ENCODE measurements at regions not wholly inside any gene's neighbourhood (a gene's known extent, or its start where the extent isn't known, plus 50 kb on each side); places are given as distances from the start of the nearest gene placed in this dataset.

- no peak for DNase-seq (ENCODE audit: low read depth in 2 of 2)
These were observed 548.5 kb downstream of the SLITRK1 start for GRCh38 chr13:83333614-83334388.

- no peak for DNase-seq (ENCODE audit: low read depth in 2 of 2)
These were observed 549.5 kb downstream of the SLITRK1 start for GRCh38 chr13:83332751-83333150.

DNA sequence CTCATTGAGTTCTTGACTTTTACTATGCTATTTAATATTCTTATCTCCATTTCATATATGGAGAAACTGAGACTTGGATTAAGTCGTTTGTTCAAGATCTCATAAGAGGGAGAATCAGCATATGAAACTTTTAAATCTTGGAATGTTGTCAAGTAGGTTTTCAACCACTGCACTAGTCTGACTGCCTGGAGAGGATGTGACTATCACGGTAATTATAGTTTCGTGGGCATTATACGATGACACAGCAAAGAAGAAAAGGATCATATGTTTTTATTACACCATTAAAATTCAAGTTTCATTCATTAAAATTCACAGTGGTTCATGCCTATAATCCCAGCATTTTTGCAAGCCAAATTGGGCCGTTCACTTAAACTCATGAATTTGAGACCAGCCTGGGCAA is 555.2 kb downstream of the SLITRK1 start:
- DNase-seq (ENCODE audit: low read depth in 2 of 2): no peak

- DNase-seq (ENCODE audit: low read depth in 2 of 2): no peak
These were observed 557.0 kb downstream of the SLITRK1 start for GRCh38 chr13:83325125-83325853.

- no peak for DNase-seq (ENCODE audit: low read depth in 2 of 2)
These were observed 570.2 kb downstream of the SLITRK1 start for GRCh38 chr13:83311886-83312577.

- DNase-seq (ENCODE audit: low read depth in 2 of 2): no peak
These were observed 583.7 kb downstream of the SLITRK1 start for GRCh38 chr13:83298617-83299016.

DNA sequence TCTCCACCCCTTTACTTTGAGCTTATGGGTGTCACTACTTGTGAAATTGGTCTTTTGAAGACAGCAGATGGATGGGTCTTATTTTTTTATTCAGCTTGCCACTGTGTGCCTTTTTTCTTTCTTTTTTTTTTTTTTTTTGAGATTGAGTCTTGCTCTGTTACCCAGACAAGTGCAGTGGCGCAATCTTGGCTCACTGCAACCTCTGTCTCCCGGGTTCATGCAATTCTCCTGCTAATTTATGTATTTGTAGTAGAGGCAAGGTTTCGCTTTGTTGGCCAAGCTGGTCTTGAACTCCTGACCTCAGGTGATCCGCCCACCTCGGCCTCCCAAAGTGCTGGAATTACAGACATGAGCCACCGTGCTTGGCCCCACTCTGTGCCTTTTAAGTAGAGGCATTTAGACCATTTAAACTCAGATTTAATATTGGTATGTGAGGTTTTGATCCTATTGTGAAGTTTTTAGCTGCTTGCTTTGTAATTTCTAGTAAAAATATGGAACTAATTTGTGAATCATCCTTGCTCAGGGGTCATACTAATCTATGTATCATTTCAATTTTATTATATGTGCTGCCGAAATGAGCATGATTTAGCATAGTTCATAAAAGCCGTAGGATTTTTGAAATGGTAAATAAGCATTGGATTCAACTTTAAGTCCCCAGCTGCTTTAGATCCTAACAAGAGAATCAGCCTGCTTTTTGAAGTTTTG is 584.5 kb downstream of the SLITRK1 start:
- DNase-seq (ENCODE audit: low read depth in 2 of 2): no peak

DNA sequence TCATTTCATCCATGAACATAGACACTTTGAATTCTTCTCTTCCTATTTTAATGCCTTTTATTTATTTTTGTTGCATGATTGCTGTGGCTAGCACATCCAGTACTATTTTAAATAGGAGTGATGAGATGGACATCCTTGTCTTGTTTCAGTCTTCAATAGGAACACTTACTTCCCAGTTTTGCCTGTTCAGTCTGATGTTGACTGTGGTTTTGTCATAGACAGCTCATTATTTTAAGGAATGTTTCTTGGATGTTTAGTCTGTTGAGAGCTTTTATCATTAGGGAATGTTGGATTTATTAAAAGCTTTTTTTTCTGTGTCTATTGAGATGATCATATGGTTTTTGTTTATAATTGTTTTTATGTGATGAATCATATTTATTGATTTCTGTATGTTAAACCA is 586.6 kb downstream of the SLITRK1 start:
- no peak for DNase-seq (ENCODE audit: low read depth in 2 of 2)

GRCh38 chr13:83286737-83287136 is 595.5 kb downstream of the SLITRK1 start:
- no peak for DNase-seq (ENCODE audit: low read depth in 2 of 2)

GRCh38 chr13:83281654-83282053 is 600.6 kb downstream of the SLITRK1 start:
- DNase-seq (ENCODE audit: low read depth in 2 of 2): no peak

DNA sequence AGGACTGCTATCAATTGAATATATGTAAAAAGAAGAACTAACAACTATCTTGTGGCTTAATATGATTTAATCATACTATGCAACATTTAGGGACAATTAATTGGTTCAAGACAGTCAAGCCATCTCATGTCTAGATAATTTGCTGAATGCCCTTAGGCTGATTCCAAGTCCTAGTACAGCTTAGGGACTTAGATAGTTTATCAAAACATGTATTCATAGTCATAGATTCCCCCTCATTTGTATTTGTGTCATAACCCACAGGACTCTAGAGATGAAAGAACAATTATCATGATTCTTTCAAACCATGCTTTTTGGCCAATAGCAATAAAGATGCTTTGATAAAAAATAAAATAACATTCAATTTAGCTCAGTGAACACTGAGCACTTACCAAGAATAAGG is 607.6 kb downstream of the SLITRK1 start:
- DNase-seq (ENCODE audit: low read depth in 2 of 2): no peak

DNA sequence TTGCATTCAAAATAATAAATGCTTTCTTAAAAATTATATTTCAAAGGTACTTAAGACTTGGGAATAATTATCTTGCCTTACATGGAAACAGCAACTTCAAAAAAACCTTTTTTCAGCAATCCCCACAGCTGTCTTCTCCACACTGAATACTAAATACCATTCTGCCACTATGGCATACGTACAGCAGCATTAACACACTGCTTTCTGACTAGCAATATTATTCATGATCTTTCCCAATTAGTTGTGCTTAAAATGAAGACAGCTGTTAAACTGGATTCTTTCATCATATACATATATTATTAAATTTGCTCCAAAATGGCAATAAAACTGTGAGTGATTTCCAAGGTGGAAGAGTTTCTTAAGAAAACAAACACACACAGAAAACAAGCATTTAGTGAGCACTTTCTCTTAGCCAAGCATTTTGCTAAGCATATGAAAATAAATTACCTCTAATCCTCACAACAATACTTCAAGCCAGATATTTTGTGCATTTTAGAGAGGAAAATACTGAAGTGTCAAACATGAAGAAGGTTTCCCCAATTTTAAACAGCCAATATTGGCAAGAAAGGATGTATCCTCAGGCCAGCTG is 609.5 kb downstream of the SLITRK1 start:
- DNase-seq (ENCODE audit: low read depth in 2 of 2): no peak

DNA sequence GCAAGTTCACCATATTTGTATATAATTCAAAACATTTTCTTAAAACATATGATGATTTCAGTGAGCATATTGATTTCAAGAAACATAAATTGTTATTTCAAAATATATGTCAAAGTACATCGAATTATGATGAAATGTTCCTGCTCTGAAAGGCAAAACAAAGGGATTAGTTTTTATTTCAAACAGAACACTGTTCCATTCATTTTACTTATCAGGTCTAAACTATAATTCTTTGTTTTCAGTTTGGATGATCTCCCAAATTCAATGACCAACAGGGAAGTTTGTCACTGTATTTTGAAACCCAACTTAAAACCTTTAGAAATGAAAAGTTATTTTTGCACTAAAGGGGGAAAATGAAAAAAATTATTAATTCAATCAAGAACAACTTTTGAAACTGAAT is 610.2 kb downstream of the SLITRK1 start:
- no peak for DNase-seq (ENCODE audit: low read depth in 2 of 2)

- no peak for DNase-seq (ENCODE audit: low read depth in 2 of 2)
These were observed 617.0 kb downstream of the SLITRK1 start for GRCh38 chr13:83265279-83265678.

- DNase-seq (ENCODE audit: low read depth in 2 of 2): no peak
These were observed 633.5 kb downstream of the SLITRK1 start for GRCh38 chr13:83248751-83249150.

DNA sequence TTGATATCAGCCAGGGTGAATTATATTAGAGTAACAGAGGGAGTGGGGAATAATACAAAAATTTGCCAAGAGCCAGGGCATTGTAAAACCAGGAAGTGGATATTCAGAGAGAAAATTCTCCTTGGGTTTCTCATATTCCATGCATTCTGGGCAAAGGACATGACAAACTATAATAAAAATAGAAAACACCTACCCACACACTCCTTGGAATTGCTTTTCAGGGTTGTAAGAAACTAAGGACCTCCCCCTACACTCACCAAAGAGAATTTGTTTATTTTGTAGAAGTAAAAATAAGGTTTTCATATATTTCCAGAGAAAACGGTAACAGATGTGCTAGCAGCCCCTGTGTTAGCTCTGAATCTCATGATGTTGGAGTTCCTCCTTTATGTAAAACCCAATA is 649.6 kb downstream of the SLITRK1 start:
- no peak for DNase-seq (ENCODE audit: low read depth in 2 of 2)

- no peak for DNase-seq (ENCODE audit: low read depth in 2 of 2)
These were observed 652.5 kb downstream of the SLITRK1 start for GRCh38 chr13:83229574-83230305.

- DNase-seq (ENCODE audit: low read depth in 2 of 2): no peak
These were observed 658.7 kb downstream of the SLITRK1 start for GRCh38 chr13:83223546-83223945.

GRCh38 chr13:83221813-83222241 is 660.4 kb downstream of the SLITRK1 start:
- DNase-seq (ENCODE audit: low read depth in 2 of 2): no peak

GRCh38 chr13:83221256-83221655 is 661.0 kb downstream of the SLITRK1 start:
- no peak for DNase-seq (ENCODE audit: low read depth in 2 of 2)

GRCh38 chr13:83220241-83220640 is 662.0 kb downstream of the SLITRK1 start:
- no peak for DNase-seq (ENCODE audit: low read depth in 2 of 2)
